NCI-H446 treated with DMSO at 0.1 percent for 48 hours (cell line): ENCODE measurements at regions not wholly inside any gene's neighbourhood (a gene's known extent, or its start where the extent isn't known, plus 50 kb on each side); places are given as distances from the start of the nearest gene placed in this dataset.
A peak's percentile ranks its signal among the peaks of the same experiment; 100 is the strongest.

ENCODE experiments used
- DNase-seq: peaks from one replicate; lab custom pipeline; 2025; lab: John Stamatoyannopoulos, UW

- DNase-seq = no peak
Observed at GRCh38 chr12:67147030-67147429, 122.1 kb upstream of the CAND1 start.

GRCh38 chr12:67147447-67147846 is 121.7 kb upstream of the CAND1 start:
- no peak for DNase-seq

- DNase-seq = no peak
Observed at GRCh38 chr12:67148265-67148664, 120.9 kb upstream of the CAND1 start.

GRCh38 chr12:67151886-67152285 is 117.3 kb upstream of the CAND1 start:
- no peak for DNase-seq

GRCh38 chr12:67152451-67152850 is 116.7 kb upstream of the CAND1 start:
- DNase-seq = no peak

- no peak for DNase-seq
Observed at GRCh38 chr12:67154901-67155300, 114.3 kb upstream of the CAND1 start.

GRCh38 chr12:67155863-67156262 is 113.3 kb upstream of the CAND1 start:
- DNase-seq = no peak

GRCh38 chr12:67161322-67161918 is 107.7 kb upstream of the CAND1 start:
- peak; percentile 9 for DNase-seq

- DNase-seq = no peak
Observed at GRCh38 chr12:67173258-67173657, 95.9 kb upstream of the CAND1 start.

- no peak for DNase-seq
Observed at GRCh38 chr12:67182551-67182950, 86.6 kb upstream of the CAND1 start.

- DNase-seq = no peak
Observed at GRCh38 chr12:67193704-67194103, 75.5 kb upstream of the CAND1 start.

- no peak for DNase-seq
Observed at GRCh38 chr12:67200386-67200785, 68.8 kb upstream of the CAND1 start.

GRCh38 chr12:67202011-67202677 is 67.0 kb upstream of the CAND1 start:
- no peak for DNase-seq

GRCh38 chr12:67202678-67203012 is 66.5 kb upstream of the CAND1 start:
- DNase-seq = no peak

GRCh38 chr12:67208281-67209067 is 60.7 kb upstream of the CAND1 start:
- no peak for DNase-seq

- DNase-seq = no peak
Observed at GRCh38 chr12:67211029-67211428, 58.1 kb upstream of the CAND1 start.

- DNase-seq = no peak
Observed at GRCh38 chr12:67211494-67211893, 57.7 kb upstream of the CAND1 start.

GRCh38 chr12:67217647-67218046 is 51.5 kb upstream of the CAND1 start:
- DNase-seq = no peak
